GM12878 (cell line): ENCODE measurements at regions not wholly inside any gene's neighbourhood (a gene's known extent, or its start where the extent isn't known, plus 50 kb on each side); places are given as distances from the start of the nearest gene placed in this dataset.

Source experiments
- ATAC-seq: fragments of 200-7000 bp; cut with Tn5 transposase; 3 replicates; pipeline ENCODE4 v1.9.1; 2020; ENCODE audit warnings: mild to moderate bottlenecking, moderate library complexity
- BruUV-seq: library from RNA; stranded (reverse); fragments of 400-500 nt; replicated peaks from 2 replicates; lab custom pipeline; 2021; lab: Mats Ljungman, UMichigan
- CTCF ChIA-PET: fragments of 300-600 bp; sonication (Branson Sonifier 250); formaldehyde crosslinking; extraction: SDS; loops from one replicate; lab custom pipeline; 2021; ENCODE audit warnings: inconsistent platforms; lab: Yijun Ruan, JAX
- POLR2A ChIA-PET: fragments of 350-600 bp; formaldehyde crosslinking; extraction: SDS; loops from one replicate; lab custom pipeline; 2021; ENCODE audit warnings: inconsistent platforms; lab: Charles Lee
- RAD21 ChIA-PET: fragments of 300-600 bp; sonication (Branson Sonifier 250); formaldehyde crosslinking; loops from one replicate; lab custom pipeline; 2023; ENCODE audit warnings: antibody characterized with exemption; ENCODE audit not compliant: unreplicated experiment; lab: Charles Lee
- SMC1A ChIA-PET: fragments of 300-600 bp; sonication (Branson Sonifier 250); formaldehyde crosslinking; loops from one replicate; lab custom pipeline; 2023; ENCODE audit not compliant: unreplicated experiment, uncharacterized antibody; lab: Charles Lee
- DNase-seq: peaks from one replicate; pipeline ENCODE4 v3.0.0-alpha.2; 2011; ENCODE audit warnings: low read depth, low spot score
- FAIRE-seq: peaks from 3 replicates; lab custom pipeline; 2011; peaks lifted over from hg19 to GRCh38; lab: Jason Lieb, UNC
- H2AFZ ChIP-seq: 2 replicates; pipeline ENCODE4 v1.6.0; 2011; ENCODE audit warnings: low read depth, low read length, control low read depth; ENCODE audit not compliant: control insufficient read depth
- H3K27ac ChIP-seq: 2 replicates; pipeline ENCODE4 v1.5.1; 2011; ENCODE audit warnings: control low read depth; ENCODE audit not compliant: control insufficient read depth, insufficient read depth
- H3K27me3 ChIP-seq, 2 experiments: replicated peaks in 1 of 2; 2 replicates each; pipeline versions ENCODE4 v1.6.0 to v1.6.1; 2011; ENCODE audit warnings: low read length in 1 of 2; ENCODE audit not compliant: control insufficient read depth in 2 of 2, insufficient read depth in 2 of 2
- H3K36me3 ChIP-seq, 2 experiments: 2 replicates each; pipeline ENCODE4 v1.5.1; 2011; ENCODE audit warnings: low read length in 1 of 2; ENCODE audit not compliant: control insufficient read depth in 2 of 2, insufficient read depth in 2 of 2
- H3K4me1 ChIP-seq: 2 replicates; pipeline ENCODE4 v1.6.1; 2011; ENCODE audit warnings: mild to moderate bottlenecking, low read length, moderate library complexity, mixed read lengths; ENCODE audit not compliant: control insufficient read depth, insufficient read depth
- H3K4me2 ChIP-seq: 2 replicates; pipeline ENCODE4 v1.6.0; 2011; ENCODE audit warnings: control low read depth; ENCODE audit not compliant: control insufficient read depth, insufficient read depth
- H3K4me3 ChIP-seq: fragments of 200-600 bp; sonication (generic); 2 replicates; pipeline ENCODE4 v1.5.1; 2016
- H3K79me2 ChIP-seq: 2 replicates; pipeline ENCODE4 v1.6.0; 2011; ENCODE audit warnings: low read length; ENCODE audit not compliant: control insufficient read depth, insufficient read depth
- H3K9ac ChIP-seq: 2 replicates; pipeline ENCODE4 v1.8.0; 2011; ENCODE audit warnings: low read length, control low read depth, mixed read lengths; ENCODE audit not compliant: control insufficient read depth, insufficient read depth
- H3K9me3 ChIP-seq: replicated peaks from 3 replicates; pipeline ENCODE4 v1.5.1; 2011; ENCODE audit warnings: mild to moderate bottlenecking, low read length; ENCODE audit not compliant: control insufficient read depth, insufficient read depth
- H4K20me1 ChIP-seq: 2 replicates; pipeline ENCODE4 v1.6.0; 2011; ENCODE audit not compliant: control insufficient read depth, insufficient read depth
- BCL11A ChIP-seq: IDR thresholded peaks from 2 replicates; pipeline ENCODE4 v1.6.1; 2011; ENCODE audit warnings: low read depth, low read length
- CBFB ChIP-seq: IDR thresholded peaks from 2 replicates; pipeline ENCODE4 v1.6.1; 2016; ENCODE audit warnings: antibody characterized with exemption, low read depth
- CEBPB ChIP-seq, 2 experiments: fragments of 150-350 bp in 1 of 2; IDR thresholded peaks; 2 replicates each; pipeline ENCODE4 v1.6.1; 2012 to 2014; ENCODE audit warnings: low read depth in 2 of 2, low read length in 2 of 2, borderline replicate concordance in 1 of 2, inconsistent platforms in 1 of 2
- ETV6 ChIP-seq, 2 experiments: fragments of 450-650 bp in 1 of 2; IDR thresholded peaks in 1 of 2; conservative IDR thresholded peaks in 1 of 2; 2 replicates each; pipeline ENCODE4 v1.6.1; 2014; ENCODE audit warnings: antibody characterized with exemption in 1 of 2, borderline replicate concordance in 1 of 2, low read depth in 1 of 2, mild to moderate bottlenecking in 1 of 2, moderate library complexity in 1 of 2
- FOS ChIP-seq: IDR thresholded peaks from 3 replicates; pipeline ENCODE4 v1.6.1; 2011; ENCODE audit warnings: borderline replicate concordance; ENCODE audit not compliant: insufficient read length; ENCODE audit errors: extremely low read depth
- HCFC1 ChIP-seq: fragments of 150-350 bp; IDR thresholded peaks from 2 replicates; pipeline ENCODE4 v1.6.1; 2014; ENCODE audit warnings: low read length
- JUNB ChIP-seq: IDR thresholded peaks from 2 replicates; pipeline ENCODE4 v1.6.1; 2016; ENCODE audit warnings: antibody characterized with exemption, mild to moderate bottlenecking
- JUND ChIP-seq: IDR thresholded peaks from 2 replicates; pipeline ENCODE4 v1.6.1; 2012; ENCODE audit warnings: low read depth, mild to moderate bottlenecking, low read length, improper control_type of control experiment, moderate library complexity
- KLF5 ChIP-seq: fragments of 450-650 bp; IDR thresholded peaks from 2 replicates; pipeline ENCODE4 v1.6.1; 2014; ENCODE audit warnings: mild to moderate bottlenecking; ENCODE audit not compliant: partially characterized antibody
- NFIC ChIP-seq: IDR thresholded peaks from 2 replicates; pipeline ENCODE4 v1.6.1; 2012; ENCODE audit warnings: low read depth, mild to moderate bottlenecking, inconsistent platforms, low read length, moderate library complexity
- PKNOX1 ChIP-seq: fragments of 450-650 bp; IDR thresholded peaks from 2 replicates; pipeline ENCODE4 v1.6.1; 2016; ENCODE audit warnings: mild to moderate bottlenecking
- RB1 ChIP-seq: fragments of 450-650 bp; formaldehyde crosslinking; IDR thresholded peaks from 2 replicates; pipeline ENCODE4 v1.6.1; 2017; ENCODE audit warnings: mild to moderate bottlenecking, borderline replicate concordance
- RELB ChIP-seq: fragments of 450-650 bp; IDR thresholded peaks from 2 replicates; pipeline ENCODE4 v1.6.1; 2017; ENCODE audit warnings: low read depth, mild to moderate bottlenecking, moderate library complexity
- SMAD1 ChIP-seq: fragments of 450-650 bp; IDR thresholded peaks from 2 replicates; pipeline ENCODE4 v1.6.1; 2018; ENCODE audit warnings: mild to moderate bottlenecking, low read depth; ENCODE audit not compliant: partially characterized antibody
- SP1 ChIP-seq: IDR thresholded peaks from one replicate; pipeline ENCODE4 v1.6.1; 2011; ENCODE audit warnings: low read depth, low read length
- STAT1 ChIP-seq: fragments of 450-650 bp; conservative IDR thresholded peaks from 2 replicates; pipeline ENCODE4 v1.6.1; 2014; ENCODE audit warnings: antibody characterized with exemption, mild to moderate bottlenecking
- ZNF592 ChIP-seq: fragments of 450-650 bp; IDR thresholded peaks from 2 replicates; pipeline ENCODE4 v1.6.1; 2017; ENCODE audit warnings: mild to moderate bottlenecking, moderate library complexity
- WGBS: methylation state at CpG from one replicate; pipeline ENCODE4 v1.1.6; 2016; ENCODE audit warnings: low lambda C conversion rate; ENCODE audit not compliant: insufficient replicate concordance, insufficient coverage; ENCODE audit errors: missing lambda C conversion rate; 5-methylcytosine and 5-hydroxymethylcytosine counted together
- in situ Hi-C: fragments of 300-500 bp; cut with MboI; formaldehyde crosslinking; loops from 9 replicates; pipeline ENCODE4 v1.14.3; 2018; ENCODE audit warnings: mixed read lengths
- intact Hi-C: fragments of 100-400 bp; cut with micrococcal nuclease; formaldehyde crosslinking; loops from one replicate; pipeline ENCODE4 v1.14.2; 2022; ENCODE audit not compliant: unreplicated experiment

- H4K20me1 ChIP-seq: no peaks in the 10 kb centered on the region
- TF ChIP-seq FOS (no peak), RELB (no peak), HCFC1 (no peak), JUND (no peak), STAT1 (no peak), ZNF592 (no peak), JUNB (no peak), SMAD1 (no peak), ETV6 (conservative IDR thresholded peaks at IDR 0.05 in 1 of 2, IDR thresholded peaks at IDR 0.05 in 1 of 2; ENCODE audit: borderline replicate concordance in 1 of 2, low read depth in 1 of 2) (no peak), NFIC (no peak), SP1 (no peak), RB1 (no peak), CEBPB (IDR thresholded peaks at IDR 0.05; ENCODE audit: borderline replicate concordance in 1 of 2, low read depth in 2 of 2, low read length in 2 of 2) (no peak), BCL11A (no peak), PKNOX1 (no peak), KLF5 (no peak), CBFB (no peak)
- no peaks in the 10 kb centered on the region for H3K4me1 ChIP-seq
- ChIA-PET SMC1A (no interaction called here), RAD21 (no interaction called here), POLR2A (no interaction called here), CTCF (no interaction called here)
- no peaks in the 10 kb centered on the region; the same call in 2 of the 3 replicates for H3K9me3 ChIP-seq
- H3K4me3 ChIP-seq: no peak overlapping the region
- BruUV-seq: no TSS peak
- ATAC-seq (no peak), FAIRE-seq (no peak), DNase-seq (no peak)
- no peak overlapping the region for H2AFZ ChIP-seq
- intact Hi-C loops (no loop called here), in situ Hi-C loops (no loop called here)
- WGBS: 33% methylated on average over 3 of the region's 3 CpGs
- no peaks in the 10 kb centered on the region for H3K79me2 ChIP-seq
- H3K27ac ChIP-seq: no peak overlapping the region
- no peak overlapping the region for H3K9ac ChIP-seq
- H3K36me3 ChIP-seq: no peaks in the 10 kb centered on the region
- H3K4me2 ChIP-seq: no peak overlapping the region
- no peaks in the 10 kb centered on the region for H3K27me3 ChIP-seq
Measured at GRCh38 chr19:31141301-31141700, 207.9 kb downstream of the TSHZ3 start.
